ENCODE measurements at regions not wholly inside any gene's neighbourhood (a gene's known extent, or its start where the extent isn't known, plus 50 kb on each side); places are given as distances from the start of the nearest gene placed in this dataset.

DNA sequence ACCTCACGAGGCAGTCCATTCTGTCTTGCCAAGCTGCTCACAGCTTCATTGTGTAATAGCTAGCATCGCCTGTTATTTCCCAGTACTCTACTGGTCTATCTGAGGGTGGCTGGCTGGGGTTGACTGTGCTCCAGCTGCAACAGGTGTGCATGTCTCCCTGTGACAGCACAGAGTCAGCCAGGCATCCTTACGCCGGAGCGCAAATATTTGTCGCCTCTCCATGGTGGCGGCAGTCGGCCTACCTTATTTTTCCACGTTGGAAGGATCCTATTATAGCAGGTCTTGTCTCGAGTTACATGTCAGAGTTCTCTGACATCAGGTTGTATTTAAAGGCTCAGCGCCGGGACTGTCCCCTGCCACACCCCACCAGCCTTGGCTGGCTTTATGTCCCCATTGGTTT, 307.1 kb downstream of the TLE3 start:
- Histone ChIP-seq H3K4me3 (ENCODE audit: low read length in 2 of 2) (no peak overlapping the region), H3K27me3 (ENCODE audit: control insufficient read depth in 2 of 2, insufficient read depth in 2 of 2, low read length in 2 of 2) (peaks cover 2 to 3% of the 10 kb centered on the region in 2 donors), H3K36me3 (ENCODE audit: control insufficient read depth in 2 of 2, insufficient read depth in 2 of 2, low read length in 2 of 2) (no peaks in the 10 kb centered on the region), H3K9ac (ENCODE audit: low read depth in 1 of 2, low read length in 2 of 2) (no peak overlapping the region), H3K4me1 (ENCODE audit: control insufficient read depth in 2 of 2, insufficient read depth in 2 of 2, low read length in 2 of 2) (no peaks in the 10 kb centered on the region), H3K9me3 (ENCODE audit: control insufficient read depth in 2 of 2, low read length in 2 of 2) (peaks cover 0 to 2% of the 10 kb centered on the region in 2 donors), H3K27ac (ENCODE audit: low read depth in 2 of 2, low read length in 2 of 2) (no peak overlapping the region)

DNA sequence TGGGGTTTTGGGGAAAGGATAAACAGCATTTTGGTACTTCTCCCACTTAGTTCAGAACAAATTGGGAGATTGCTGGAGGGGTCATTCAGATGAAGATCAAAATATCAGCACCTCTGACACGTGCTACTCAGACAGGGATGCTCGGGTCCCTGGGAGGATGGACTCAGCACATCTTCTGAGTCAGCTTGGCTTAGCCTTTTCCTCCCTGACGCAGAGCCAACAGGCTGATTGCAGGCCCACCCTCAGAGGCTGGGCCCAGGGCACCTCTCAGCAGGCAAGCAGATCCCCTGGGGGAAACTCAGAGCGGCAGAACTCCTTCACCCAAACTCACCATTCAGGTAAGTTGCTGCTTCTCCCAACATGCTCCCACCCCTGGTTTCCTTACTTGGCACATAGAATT, 304.9 kb downstream of the TLE3 start:
- Histone ChIP-seq H3K9me3 (ENCODE audit: control insufficient read depth in 2 of 2, low read length in 2 of 2) (peaks cover 0 to 2% of the 10 kb centered on the region in 2 donors), H3K4me1 (ENCODE audit: control insufficient read depth in 2 of 2, insufficient read depth in 2 of 2, low read length in 2 of 2) (no peaks in the 10 kb centered on the region), H3K27me3 (ENCODE audit: control insufficient read depth in 2 of 2, insufficient read depth in 2 of 2, low read length in 2 of 2) (peaks cover 0 to 3% of the 10 kb centered on the region in 2 donors), H3K4me3 (ENCODE audit: low read length in 2 of 2) (no peak overlapping the region), H3K9ac (ENCODE audit: low read depth in 1 of 2, low read length in 2 of 2) (no peak overlapping the region), H3K36me3 (ENCODE audit: control insufficient read depth in 2 of 2, insufficient read depth in 2 of 2, low read length in 2 of 2) (no peaks in the 10 kb centered on the region), H3K27ac (ENCODE audit: low read depth in 2 of 2, low read length in 2 of 2) (no peak overlapping the region)

DNA sequence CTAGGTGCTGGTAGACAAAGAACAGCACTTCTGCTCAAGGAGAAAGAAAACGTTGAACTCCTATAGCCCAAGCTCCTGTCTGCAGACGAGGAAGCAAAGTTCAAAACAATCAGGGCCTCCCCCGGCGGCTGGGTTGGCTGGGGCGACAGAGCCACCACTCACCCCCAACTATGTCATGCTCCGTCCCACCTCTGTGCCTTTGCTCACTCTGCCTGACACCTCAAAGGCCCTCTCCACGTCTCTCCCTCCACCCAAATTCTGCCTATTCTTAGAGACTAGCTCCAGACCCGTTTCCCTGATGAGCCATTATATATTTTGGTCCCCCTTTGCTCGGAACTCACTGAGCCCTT, 304.3 kb downstream of the TLE3 start:
- Histone ChIP-seq H3K9me3 (ENCODE audit: control insufficient read depth in 2 of 2, low read length in 2 of 2) (peaks cover 0 to 2% of the 10 kb centered on the region in 2 donors), H3K4me3 (ENCODE audit: low read length in 2 of 2) (no peak overlapping the region), H3K9ac (ENCODE audit: low read depth in 1 of 2, low read length in 2 of 2) (no peak overlapping the region), H3K4me1 (ENCODE audit: control insufficient read depth in 2 of 2, insufficient read depth in 2 of 2, low read length in 2 of 2) (no peaks in the 10 kb centered on the region), H3K27me3 (ENCODE audit: control insufficient read depth in 2 of 2, insufficient read depth in 2 of 2, low read length in 2 of 2) (peaks cover 0 to 3% of the 10 kb centered on the region in 2 donors), H3K27ac (ENCODE audit: low read depth in 2 of 2, low read length in 2 of 2) (no peak overlapping the region), H3K36me3 (ENCODE audit: control insufficient read depth in 2 of 2, insufficient read depth in 2 of 2, low read length in 2 of 2) (no peaks in the 10 kb centered on the region)

DNA sequence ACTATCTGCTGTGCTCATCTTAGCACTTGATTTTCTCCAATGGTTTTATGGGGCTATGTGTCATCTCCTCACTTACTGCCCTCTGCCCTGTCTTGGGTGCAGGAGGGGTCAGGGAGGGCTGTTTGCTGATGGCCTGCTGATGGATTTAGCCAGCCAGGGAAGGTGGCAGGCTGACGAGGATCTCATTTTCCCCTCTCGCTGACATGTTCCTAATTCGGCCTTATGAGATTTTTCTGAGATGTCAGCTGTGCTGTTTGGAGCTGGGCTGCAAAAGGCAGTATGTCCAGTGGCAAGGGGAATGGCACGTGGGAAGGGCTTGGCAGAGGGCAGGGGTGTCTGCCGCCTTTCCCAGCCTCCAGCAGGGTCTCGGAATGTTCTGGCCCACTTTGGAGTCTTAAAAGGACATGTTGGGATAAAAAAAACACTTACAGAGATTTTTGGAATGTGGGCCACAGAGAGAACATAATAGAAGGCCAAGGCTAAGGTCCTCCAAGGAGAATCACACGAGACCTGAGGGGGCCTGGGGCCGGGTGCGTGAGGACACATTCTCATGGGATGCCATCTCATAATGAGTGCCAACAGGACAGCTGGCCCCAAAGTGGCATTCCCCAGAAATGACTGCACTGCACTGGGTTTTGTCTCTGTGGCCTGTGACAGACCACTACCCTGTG, 303.8 kb downstream of the TLE3 start:
- H3K36me3 ChIP-seq (ENCODE audit: control insufficient read depth in 2 of 2, insufficient read depth in 2 of 2, low read length in 2 of 2) = no peaks in the 10 kb centered on the region
- H3K9me3 ChIP-seq (ENCODE audit: control insufficient read depth in 2 of 2, low read length in 2 of 2) = peaks cover 0 to 2% of the 10 kb centered on the region in 2 donors
- no peak overlapping the region for H3K9ac ChIP-seq (ENCODE audit: low read depth in 1 of 2, low read length in 2 of 2)

DNA sequence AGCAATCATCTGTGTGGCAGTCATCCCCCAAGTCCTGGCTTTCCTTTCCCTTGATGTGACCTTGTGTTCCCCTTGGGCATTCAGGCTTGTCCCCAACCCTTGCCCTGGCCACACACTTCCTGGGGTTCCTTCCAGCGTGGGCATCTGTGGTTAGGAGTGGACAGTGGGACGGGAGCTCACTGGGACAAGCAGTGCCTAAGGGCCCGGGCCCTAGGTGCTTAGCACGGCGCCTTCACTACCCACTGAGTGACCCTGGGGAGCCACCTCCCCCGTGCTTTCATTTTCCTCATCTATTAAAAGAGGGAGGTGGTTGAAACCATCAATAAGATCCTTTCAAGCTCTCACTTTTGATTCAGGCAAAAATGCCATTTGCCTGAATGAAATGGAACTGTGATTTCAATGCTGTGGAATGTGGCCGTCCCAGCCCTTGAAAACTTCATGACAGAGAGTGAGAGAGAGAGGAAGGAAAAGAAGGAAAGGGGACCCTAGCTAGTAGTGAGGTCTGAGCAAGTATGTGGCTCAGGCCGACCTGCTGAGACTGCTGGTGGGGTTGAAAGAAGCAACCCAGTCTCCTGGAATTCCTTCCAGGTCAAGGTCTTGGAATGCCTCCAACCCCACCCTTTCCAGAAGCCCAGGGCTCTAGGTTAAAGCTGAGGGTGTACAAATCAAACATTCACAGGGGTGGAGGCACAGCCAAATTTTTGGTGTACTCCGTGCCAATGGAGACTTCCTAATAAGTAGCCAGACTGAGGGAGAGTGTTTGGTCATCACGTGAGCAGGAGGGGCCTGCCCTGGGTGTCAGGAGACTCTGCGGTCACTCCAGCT, 302.9 kb downstream of the TLE3 start:
- Histone ChIP-seq H3K9me3 (ENCODE audit: control insufficient read depth in 2 of 2, low read length in 2 of 2) (peaks cover 0 to 2% of the 10 kb centered on the region in 2 donors), H3K4me3 (ENCODE audit: low read length in 2 of 2) (no peak overlapping the region), H3K4me1 (ENCODE audit: control insufficient read depth in 2 of 2, insufficient read depth in 2 of 2, low read length in 2 of 2) (no peaks in the 10 kb centered on the region), H3K36me3 (ENCODE audit: control insufficient read depth in 2 of 2, insufficient read depth in 2 of 2, low read length in 2 of 2) (no peaks in the 10 kb centered on the region), H3K27ac (ENCODE audit: low read depth in 2 of 2, low read length in 2 of 2) (no peak overlapping the region), H3K9ac (ENCODE audit: low read depth in 1 of 2, low read length in 2 of 2) (no peak overlapping the region), H3K27me3 (ENCODE audit: control insufficient read depth in 2 of 2, insufficient read depth in 2 of 2, low read length in 2 of 2) (peaks cover 0 to 3% of the 10 kb centered on the region in 2 donors)

More for the DNA sequence above, 303.8 kb downstream of the TLE3 start:
- Histone ChIP-seq H3K4me3 (ENCODE audit: low read length in 2 of 2) (no peak overlapping the region), H3K4me1 (ENCODE audit: control insufficient read depth in 2 of 2, insufficient read depth in 2 of 2, low read length in 2 of 2) (no peaks in the 10 kb centered on the region), H3K27me3 (ENCODE audit: control insufficient read depth in 2 of 2, insufficient read depth in 2 of 2, low read length in 2 of 2) (peaks cover 0 to 3% of the 10 kb centered on the region in 2 donors), H3K27ac (ENCODE audit: low read depth in 2 of 2, low read length in 2 of 2) (no peak overlapping the region)

DNA sequence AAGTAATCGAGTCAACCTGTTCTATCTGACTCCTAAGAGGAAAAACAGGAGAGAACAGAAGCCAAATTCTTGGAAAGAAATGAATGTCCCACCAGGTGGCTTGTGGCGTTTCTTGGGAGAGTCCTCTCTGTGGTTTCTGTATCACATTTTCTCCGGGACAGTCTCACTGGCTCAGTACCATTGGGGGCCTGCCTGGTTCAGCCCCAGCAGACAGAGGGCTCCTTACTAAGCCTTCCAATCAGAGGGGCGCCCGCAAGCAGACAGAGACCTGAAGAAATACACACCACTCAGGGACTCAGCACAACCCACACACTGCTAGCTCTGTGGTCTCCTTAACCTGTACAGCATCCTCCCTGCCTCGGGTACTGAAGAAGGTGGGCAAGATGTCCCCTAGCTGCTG, 302.1 kb downstream of the TLE3 start:
- H3K36me3 ChIP-seq (ENCODE audit: control insufficient read depth in 2 of 2, insufficient read depth in 2 of 2, low read length in 2 of 2) = no peaks in the 10 kb centered on the region
- H3K27me3 ChIP-seq (ENCODE audit: control insufficient read depth in 2 of 2, insufficient read depth in 2 of 2, low read length in 2 of 2) = peaks cover 0 to 3% of the 10 kb centered on the region in 2 donors
- H3K4me3 ChIP-seq (ENCODE audit: low read length in 2 of 2) = no peak overlapping the region
- no peak overlapping the region for H3K27ac ChIP-seq (ENCODE audit: low read depth in 2 of 2, low read length in 2 of 2)
- peaks cover 0 to 2% of the 10 kb centered on the region in 2 donors for H3K9me3 ChIP-seq (ENCODE audit: control insufficient read depth in 2 of 2, low read length in 2 of 2)
- no peak overlapping the region for H3K9ac ChIP-seq (ENCODE audit: low read depth in 1 of 2, low read length in 2 of 2)
- H3K4me1 ChIP-seq (ENCODE audit: control insufficient read depth in 2 of 2, insufficient read depth in 2 of 2, low read length in 2 of 2) = no peaks in the 10 kb centered on the region

DNA sequence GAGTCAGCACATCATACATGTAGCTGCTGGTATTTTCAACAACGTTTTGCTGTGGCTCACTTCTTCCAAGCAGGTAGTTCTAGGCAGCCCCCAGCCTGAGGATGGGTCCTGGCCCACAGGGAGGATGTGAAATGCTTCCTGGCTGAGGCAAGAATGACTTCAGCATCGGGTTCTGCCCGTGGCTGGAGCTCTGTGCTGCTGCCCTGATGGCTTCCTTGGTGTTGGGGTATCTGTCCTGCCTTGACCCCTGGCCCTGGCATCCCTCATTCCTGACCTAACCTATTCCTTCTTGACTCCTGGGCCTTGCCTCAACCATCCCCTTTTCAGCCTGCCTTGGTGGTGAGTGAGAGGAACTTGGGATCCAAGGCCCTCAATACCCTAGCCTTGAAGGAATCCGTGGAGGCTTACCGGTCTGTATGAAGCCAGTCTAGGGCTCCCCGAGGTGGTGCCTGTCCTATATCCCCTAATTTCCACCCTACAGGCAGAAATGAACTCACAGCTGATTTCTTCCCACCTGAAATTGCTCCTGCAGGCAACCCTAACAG, 300.6 kb downstream of the TLE3 start:
- Histone ChIP-seq H3K36me3 (ENCODE audit: control insufficient read depth in 2 of 2, insufficient read depth in 2 of 2, low read length in 2 of 2) (no peaks in the 10 kb centered on the region), H3K27ac (ENCODE audit: low read depth in 2 of 2, low read length in 2 of 2) (no peak overlapping the region), H3K27me3 (ENCODE audit: control insufficient read depth in 2 of 2, insufficient read depth in 2 of 2, low read length in 2 of 2) (peaks cover 0 to 3% of the 10 kb centered on the region in 2 donors), H3K9ac (ENCODE audit: low read depth in 1 of 2, low read length in 2 of 2) (no peak overlapping the region), H3K4me3 (ENCODE audit: low read length in 2 of 2) (no peak overlapping the region), H3K9me3 (ENCODE audit: control insufficient read depth in 2 of 2, low read length in 2 of 2) (no peaks in the 10 kb centered on the region), H3K4me1 (ENCODE audit: control insufficient read depth in 2 of 2, insufficient read depth in 2 of 2, low read length in 2 of 2) (no peaks in the 10 kb centered on the region)

DNA sequence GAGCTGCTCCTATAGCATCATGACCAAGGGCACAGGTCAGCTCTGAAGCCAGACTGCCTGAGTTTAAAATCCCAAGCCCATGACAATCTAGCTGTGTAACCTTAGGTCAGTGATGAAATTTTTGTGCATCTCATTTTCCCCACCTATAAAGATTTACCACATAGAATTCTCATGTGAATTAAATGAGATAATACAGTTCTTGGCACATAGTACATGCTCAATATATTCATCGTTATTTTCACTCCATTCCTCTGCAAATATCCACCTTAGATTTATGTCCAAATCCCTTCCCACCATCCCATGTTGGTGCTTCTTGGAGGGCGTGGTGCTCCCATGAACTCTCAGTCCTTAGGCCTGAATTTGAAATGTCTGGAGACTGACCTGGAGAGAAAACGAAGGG, 300.1 kb downstream of the TLE3 start:
- no peaks in the 10 kb centered on the region for H3K36me3 ChIP-seq (ENCODE audit: control insufficient read depth in 2 of 2, insufficient read depth in 2 of 2, low read length in 2 of 2)
- H3K9me3 ChIP-seq (ENCODE audit: control insufficient read depth in 2 of 2, low read length in 2 of 2) = no peaks in the 10 kb centered on the region
- no peak overlapping the region for H3K27ac ChIP-seq (ENCODE audit: low read depth in 2 of 2, low read length in 2 of 2)
- no peak overlapping the region for H3K4me3 ChIP-seq (ENCODE audit: low read length in 2 of 2)
- no peaks in the 10 kb centered on the region for H3K4me1 ChIP-seq (ENCODE audit: control insufficient read depth in 2 of 2, insufficient read depth in 2 of 2, low read length in 2 of 2)
- H3K27me3 ChIP-seq (ENCODE audit: control insufficient read depth in 2 of 2, insufficient read depth in 2 of 2, low read length in 2 of 2) = peaks cover 0 to 3% of the 10 kb centered on the region in 2 donors
- H3K9ac ChIP-seq (ENCODE audit: low read depth in 1 of 2, low read length in 2 of 2) = no peak overlapping the region

DNA sequence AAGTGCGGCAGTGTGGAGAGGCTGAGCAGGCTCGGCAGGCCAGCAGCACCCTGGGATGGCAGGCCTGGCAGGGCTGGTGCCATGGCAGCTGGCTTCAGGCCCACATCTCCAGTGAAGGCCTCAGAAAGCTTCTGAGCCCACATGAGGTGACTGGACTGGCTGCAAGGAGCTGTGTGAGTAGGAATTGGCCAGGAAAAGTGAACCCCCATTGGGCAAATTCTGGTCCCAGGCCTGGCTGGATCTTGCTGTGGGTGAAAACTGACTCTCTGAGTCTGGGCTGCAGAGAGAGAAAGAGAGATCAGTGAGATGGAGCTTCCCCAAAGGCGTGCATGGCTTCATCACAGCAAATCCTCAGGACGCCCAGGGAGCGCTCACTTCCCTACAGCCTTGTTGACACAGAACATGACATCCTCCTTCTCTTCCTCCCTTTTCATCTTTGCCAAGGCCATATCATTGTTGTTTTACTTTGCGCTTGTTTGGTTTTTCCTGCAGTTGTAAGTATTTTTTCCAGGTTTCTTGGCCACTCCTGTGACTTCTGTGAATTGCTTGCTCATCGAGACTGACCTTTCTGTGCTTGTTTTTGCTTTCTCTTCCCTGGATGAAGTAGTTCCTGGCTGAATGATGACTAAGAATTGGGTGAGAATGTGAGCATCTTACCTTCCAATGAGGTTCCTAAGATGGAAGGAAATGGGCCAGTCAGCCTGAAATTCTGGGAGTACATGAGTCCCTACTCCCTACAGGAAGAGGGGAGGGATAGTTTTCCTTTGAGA, 299.1 kb downstream of the TLE3 start:
- no peaks in the 10 kb centered on the region for H3K4me1 ChIP-seq (ENCODE audit: control insufficient read depth in 2 of 2, insufficient read depth in 2 of 2, low read length in 2 of 2)
- no peak overlapping the region for H3K4me3 ChIP-seq (ENCODE audit: low read length in 2 of 2)
- no peak overlapping the region for H3K27ac ChIP-seq (ENCODE audit: low read depth in 2 of 2, low read length in 2 of 2)
- H3K9me3 ChIP-seq (ENCODE audit: control insufficient read depth in 2 of 2, low read length in 2 of 2) = no peaks in the 10 kb centered on the region
- no peaks in the 10 kb centered on the region for H3K36me3 ChIP-seq (ENCODE audit: control insufficient read depth in 2 of 2, insufficient read depth in 2 of 2, low read length in 2 of 2)
- no peaks in the 10 kb centered on the region for H3K27me3 ChIP-seq (ENCODE audit: control insufficient read depth in 2 of 2, insufficient read depth in 2 of 2, low read length in 2 of 2)
- no peak overlapping the region for H3K9ac ChIP-seq (ENCODE audit: low read depth in 1 of 2, low read length in 2 of 2)

DNA sequence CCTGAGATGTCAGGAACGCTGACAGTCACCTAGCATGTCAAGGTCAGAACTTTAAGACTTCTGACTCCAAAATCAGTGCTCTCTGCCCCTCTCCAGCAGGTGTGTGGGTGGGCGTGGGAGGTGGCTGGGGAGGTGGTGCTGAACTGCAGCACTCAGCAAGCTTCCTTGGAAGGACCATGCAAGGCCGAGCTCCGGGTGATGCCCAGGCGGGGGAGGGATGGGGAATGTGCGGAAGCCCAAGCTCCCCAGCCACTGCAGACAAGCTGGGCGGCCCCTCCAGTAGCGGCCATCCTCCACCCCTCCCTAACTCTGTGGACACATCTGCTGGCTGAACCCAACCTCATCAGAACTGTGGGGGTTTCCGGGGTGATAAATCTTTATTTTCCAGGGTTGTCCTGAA, 296.6 kb downstream of the TLE3 start:
- peaks cover 0 to under 1% of the 10 kb centered on the region in 2 donors for H3K4me1 ChIP-seq (ENCODE audit: control insufficient read depth in 2 of 2, insufficient read depth in 2 of 2, low read length in 2 of 2)
- H3K4me3 ChIP-seq (ENCODE audit: low read length in 2 of 2) = no peak overlapping the region
- peaks cover 0 to 1% of the 10 kb centered on the region in 2 donors for H3K27me3 ChIP-seq (ENCODE audit: control insufficient read depth in 2 of 2, insufficient read depth in 2 of 2, low read length in 2 of 2)
- H3K9me3 ChIP-seq (ENCODE audit: control insufficient read depth in 2 of 2, low read length in 2 of 2) = no peaks in the 10 kb centered on the region
- no peak overlapping the region for H3K27ac ChIP-seq (ENCODE audit: low read depth in 2 of 2, low read length in 2 of 2)
- no peaks in the 10 kb centered on the region for H3K36me3 ChIP-seq (ENCODE audit: control insufficient read depth in 2 of 2, insufficient read depth in 2 of 2, low read length in 2 of 2)
- H3K9ac ChIP-seq (ENCODE audit: low read depth in 1 of 2, low read length in 2 of 2) = no peak overlapping the region

All from mucosa of rectum (tissue), 2 donors.